ENCODE measurements at regions not wholly inside any gene's neighbourhood (a gene's known extent, or its start where the extent isn't known, plus 50 kb on each side); places are given as distances from the start of the nearest gene placed in this dataset.

DNA sequence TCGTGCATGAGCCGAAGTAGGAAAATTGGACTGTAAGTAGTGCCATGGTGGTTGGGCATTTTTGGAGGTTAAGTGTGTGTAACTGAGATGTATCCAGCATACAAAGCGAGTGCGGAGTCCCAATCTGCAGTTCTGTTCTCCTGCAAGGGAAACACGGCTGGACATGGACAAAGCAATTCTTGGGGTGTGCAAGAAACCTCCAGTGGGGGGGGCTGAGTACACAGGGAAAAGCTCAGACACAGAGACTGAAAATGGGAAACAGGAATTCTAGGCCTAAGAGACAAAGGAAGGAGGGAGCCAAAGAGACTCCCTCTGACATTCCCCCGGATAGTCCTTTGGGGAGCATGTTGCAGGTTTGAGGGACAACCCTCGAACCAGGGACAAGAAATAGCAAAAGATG lies 83.2 kb upstream of the PLSCR4 start:
- TF ChIP-seq, protein P1, sequence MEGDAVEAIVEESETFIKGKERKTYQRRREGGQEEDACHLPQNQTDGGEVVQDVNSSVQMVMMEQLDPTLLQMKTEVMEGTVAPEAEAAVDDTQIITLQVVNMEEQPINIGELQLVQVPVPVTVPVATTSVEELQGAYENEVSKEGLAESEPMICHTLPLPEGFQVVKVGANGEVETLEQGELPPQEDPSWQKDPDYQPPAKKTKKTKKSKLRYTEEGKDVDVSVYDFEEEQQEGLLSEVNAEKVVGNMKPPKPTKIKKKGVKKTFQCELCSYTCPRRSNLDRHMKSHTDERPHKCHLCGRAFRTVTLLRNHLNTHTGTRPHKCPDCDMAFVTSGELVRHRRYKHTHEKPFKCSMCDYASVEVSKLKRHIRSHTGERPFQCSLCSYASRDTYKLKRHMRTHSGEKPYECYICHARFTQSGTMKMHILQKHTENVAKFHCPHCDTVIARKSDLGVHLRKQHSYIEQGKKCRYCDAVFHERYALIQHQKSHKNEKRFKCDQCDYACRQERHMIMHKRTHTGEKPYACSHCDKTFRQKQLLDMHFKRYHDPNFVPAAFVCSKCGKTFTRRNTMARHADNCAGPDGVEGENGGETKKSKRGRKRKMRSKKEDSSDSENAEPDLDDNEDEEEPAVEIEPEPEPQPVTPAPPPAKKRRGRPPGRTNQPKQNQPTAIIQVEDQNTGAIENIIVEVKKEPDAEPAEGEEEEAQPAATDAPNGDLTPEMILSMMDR (conservative IDR thresholded peaks at IDR 0.05; ENCODE audit: low read length), result no peak
- TF ChIP-seq EZH2phosphoT487 (IDR thresholded peaks at IDR 0.05; ENCODE audit: borderline replicate concordance), result no peak
